GM19468 (cell line): ENCODE measurements at regions not wholly inside any gene's neighbourhood (a gene's known extent, or its start where the extent isn't known, plus 50 kb on each side); places are given as distances from the start of the nearest gene placed in this dataset.
"Not testable (repeated sequence)": the region's sequence is repeated elsewhere in the genome, so short reads cannot be mapped to it uniquely, and the experiment has no call there.

Experiments used
- ATAC-seq: cut with Tn5 transposase; IDR thresholded peaks from one replicate; pipeline ENCODE4 v1.9.1; 2021; ENCODE audit warnings: mild to moderate bottlenecking, moderate library complexity, moderate number of reproducible peaks; ENCODE audit not compliant: unreplicated experiment; ENCODE audit errors: extremely low read depth

GRCh38 chr9:81372628-81373191 lies 316.6 kb downstream of the TLE1 start:
- ATAC-seq = no peak

DNA sequence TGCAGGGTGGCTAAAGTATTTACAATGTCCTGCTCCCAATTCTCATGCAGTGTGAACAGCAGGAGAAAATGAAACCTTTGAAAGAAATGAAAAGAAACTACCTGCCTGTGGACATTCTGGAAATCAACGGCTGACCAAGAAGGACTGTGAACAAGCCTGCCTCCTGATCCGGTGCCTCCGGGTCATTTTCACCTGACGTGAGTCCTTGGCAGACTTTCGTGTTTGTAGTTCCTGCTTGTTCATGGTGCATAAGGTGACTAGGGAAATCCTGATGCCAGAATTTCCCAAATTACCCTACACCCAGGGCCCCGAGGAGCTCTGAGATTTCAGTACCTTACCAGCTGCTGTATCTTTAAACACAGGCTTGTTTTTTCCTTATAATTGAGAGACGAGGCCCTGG lies 317.5 kb downstream of the TLE1 start:
- no peak for ATAC-seq

- no peak for ATAC-seq
Measured at GRCh38 chr9:81370650-81371049, 318.7 kb downstream of the TLE1 start.

DNA sequence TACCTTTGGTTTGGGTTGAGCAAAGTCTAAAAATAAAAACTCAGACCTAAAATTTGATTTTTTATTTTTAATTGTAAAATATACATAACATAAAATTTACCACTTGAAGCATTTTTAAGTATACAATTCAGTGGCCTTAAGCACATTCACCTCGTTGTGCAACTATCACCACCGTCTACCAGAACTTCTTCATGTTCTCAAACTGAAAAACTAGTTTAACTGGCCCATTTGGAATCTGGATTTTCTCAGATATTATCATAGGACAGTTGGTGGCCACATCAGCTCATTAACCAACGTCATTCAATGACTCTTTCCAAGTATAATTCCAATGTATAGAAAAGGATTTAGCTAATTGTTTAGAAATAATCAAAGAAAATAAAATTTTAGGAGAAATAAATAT lies 319.3 kb downstream of the TLE1 start:
- no peak for ATAC-seq

DNA sequence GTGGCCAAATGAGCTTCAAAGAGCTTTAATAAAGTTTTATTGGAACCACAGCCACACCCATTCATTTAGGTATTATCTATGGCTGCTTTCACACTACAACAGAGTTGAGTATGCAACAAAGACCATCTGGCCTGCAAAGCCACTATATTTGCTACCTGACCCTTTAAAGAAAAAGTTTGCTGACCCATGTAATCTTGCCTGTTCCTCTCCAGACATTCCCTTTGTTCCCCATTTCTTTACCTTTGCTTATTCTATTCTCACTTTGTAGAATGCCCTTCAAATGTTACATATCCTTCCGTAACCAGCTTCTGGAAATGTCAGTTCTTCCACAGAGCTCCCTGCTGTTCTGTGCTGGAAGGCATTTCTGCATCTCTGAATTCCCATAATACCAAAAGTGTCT lies 320.2 kb downstream of the TLE1 start:
- ATAC-seq = no peak

DNA sequence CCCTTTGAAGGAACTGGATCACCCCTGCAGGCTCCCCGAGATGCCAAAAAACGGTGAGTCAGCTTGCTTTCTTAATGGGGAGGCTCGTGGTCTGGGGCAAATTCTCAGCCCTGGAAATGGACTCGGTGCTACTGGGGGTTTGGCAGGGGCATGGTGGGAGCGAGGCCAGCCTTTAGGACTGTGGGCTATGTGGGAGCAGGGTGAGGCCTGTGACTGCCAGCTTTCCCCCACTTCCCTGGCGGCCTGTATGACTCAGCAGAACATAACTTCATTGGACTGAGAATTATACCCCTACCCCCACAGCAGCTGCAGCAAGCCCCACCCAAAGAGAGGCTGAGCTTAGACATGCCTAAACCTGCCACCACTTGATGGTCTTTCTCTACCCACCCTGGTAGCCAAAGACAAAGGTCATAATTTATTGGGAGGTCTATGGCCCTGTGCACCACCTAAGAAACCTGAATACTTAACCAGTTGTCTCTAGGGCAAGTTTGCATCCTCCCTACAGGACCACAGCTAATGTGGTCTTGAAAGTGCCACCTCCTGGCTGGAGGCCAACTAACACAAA lies 325.3 kb downstream of the TLE1 start:
- no peak for ATAC-seq

- no peak for ATAC-seq
Measured at GRCh38 chr9:81361296-81361695, 328.1 kb downstream of the TLE1 start.

GRCh38 chr9:81351166-81351565 lies 338.2 kb downstream of the TLE1 start:
- no peak for ATAC-seq

DNA sequence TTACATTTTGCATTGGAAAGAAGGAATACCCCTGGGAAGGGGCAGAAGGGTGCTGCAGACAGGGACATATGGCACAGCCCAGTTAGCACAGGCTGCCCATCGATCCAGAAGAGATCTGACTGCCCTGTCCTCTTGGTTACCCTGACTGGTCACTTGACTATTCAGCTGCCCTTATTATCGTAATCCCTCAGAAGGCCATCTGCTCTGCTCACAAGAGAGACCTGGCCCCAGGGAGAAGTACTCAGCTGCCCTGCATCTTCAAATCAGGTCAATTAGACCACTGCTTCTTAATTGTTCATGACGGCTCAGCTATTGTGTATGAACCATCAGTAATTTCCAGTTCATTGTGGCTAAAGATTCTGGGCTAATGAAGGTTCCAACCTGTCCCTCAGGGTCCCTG lies 345.0 kb downstream of the TLE1 start:
- no peak for ATAC-seq

- no peak for ATAC-seq
Measured at GRCh38 chr9:81335879-81336421, 353.4 kb downstream of the TLE1 start.

GRCh38 chr9:81321551-81321950 lies 367.8 kb downstream of the TLE1 start:
- ATAC-seq = no peak

GRCh38 chr9:81320909-81321482 lies 368.4 kb downstream of the TLE1 start:
- ATAC-seq = no peak

DNA sequence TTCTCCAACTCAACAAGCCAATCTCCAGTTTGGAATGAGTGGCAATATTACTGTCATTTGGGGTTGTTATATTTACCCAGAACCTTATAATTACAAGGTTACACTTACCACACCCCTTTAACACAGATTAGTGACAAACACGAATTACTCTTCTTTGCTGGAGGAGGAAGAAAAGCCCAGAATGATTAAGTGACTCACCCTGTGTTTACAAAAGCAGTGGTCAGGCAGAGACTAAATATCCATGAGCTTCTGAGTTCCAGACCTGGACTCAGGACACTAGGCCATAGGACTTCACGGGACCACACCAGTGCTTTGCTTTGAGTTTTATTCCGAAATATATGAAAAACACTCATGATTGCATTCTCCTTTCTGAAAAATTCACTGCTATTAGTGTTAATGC lies 370.8 kb downstream of the TLE1 start:
- no peak for ATAC-seq

GRCh38 chr9:81317939-81318338 lies 371.4 kb downstream of the TLE1 start:
- ATAC-seq = no peak

GRCh38 chr9:81317223-81317622 lies 372.1 kb downstream of the TLE1 start:
- ATAC-seq = no peak

DNA sequence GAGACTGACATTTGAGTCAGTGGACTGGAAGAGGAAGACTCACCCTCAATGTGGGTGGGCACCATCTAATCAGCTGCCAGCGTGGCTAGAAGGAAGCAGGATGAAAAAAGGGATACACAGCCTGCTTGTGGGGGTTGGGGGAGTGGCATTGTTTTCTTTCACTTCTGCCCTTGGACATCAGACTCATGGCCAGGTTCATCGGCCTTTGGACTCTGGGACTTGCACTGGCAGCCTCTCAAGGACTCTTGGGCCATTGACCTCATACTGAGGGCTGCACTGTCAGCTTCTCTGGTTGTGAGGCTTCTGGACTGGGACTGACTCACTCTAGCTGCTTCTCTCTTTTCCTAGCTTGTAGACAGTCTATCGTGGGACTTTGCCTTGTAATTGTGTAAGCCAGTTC lies 374.9 kb downstream of the TLE1 start:
- ATAC-seq = no peak

DNA sequence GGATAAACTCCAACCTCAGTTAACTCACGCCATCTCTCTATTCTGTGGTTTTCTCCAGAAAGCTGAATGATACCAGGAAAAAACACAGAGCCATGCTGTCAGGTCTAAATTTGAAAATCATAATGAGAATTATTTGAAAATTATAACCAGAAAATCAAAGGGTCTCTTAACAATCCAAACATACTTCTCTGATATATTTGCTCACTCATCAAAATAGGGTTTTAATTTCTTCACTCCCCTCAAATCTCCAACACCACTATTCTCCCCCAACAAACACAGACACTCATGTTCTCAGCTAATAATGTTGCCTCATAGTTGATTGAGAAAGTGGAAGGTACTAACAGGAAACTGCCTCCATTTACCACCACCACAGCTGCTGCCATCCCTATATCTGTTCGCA lies 375.5 kb downstream of the TLE1 start:
- ATAC-seq = no peak

- ATAC-seq = no peak
Measured at GRCh38 chr9:81312346-81312745, 377.0 kb downstream of the TLE1 start.

DNA sequence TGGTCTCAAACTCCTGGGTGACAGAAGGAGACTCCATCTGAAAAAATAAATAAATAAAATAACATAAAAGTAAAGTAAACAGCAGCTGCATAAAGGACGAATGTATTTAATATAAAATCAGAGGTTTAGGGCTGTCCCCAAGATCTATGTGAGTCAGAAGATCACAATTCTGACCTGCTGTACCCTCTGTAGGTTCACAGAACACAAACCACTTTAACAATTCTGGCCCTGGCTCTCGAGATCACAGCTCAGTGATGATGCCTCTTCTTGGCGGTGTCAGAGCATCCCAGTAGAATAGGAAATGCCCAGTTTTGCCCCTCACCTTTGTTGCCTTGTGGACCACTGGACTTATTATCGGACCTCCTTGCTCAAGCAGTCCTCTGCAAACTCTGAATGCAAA lies 380.9 kb downstream of the TLE1 start:
- no peak for ATAC-seq

DNA sequence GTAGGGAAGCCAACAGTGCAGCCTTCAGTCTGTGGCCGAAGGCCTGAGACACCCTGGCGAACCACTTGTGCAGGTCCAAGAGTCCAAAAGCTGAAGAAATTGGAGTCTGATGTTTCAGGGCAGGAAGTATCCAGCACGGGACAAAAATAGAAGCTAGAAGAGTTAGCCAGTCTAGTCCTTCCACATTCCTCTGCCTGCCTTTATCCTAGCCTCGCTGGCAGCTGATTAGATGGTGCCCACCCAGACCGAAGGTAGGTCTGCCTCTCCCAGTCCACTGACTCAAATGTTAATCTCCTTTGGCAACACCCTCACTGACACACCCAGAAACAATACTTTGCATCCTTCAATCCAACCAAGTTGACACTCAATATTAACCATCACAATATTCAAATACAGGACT lies 381.6 kb downstream of the TLE1 start:
- ATAC-seq = not testable (repeated sequence)

- no peak for ATAC-seq
Measured at GRCh38 chr9:81305561-81306182, 383.7 kb downstream of the TLE1 start.

DNA sequence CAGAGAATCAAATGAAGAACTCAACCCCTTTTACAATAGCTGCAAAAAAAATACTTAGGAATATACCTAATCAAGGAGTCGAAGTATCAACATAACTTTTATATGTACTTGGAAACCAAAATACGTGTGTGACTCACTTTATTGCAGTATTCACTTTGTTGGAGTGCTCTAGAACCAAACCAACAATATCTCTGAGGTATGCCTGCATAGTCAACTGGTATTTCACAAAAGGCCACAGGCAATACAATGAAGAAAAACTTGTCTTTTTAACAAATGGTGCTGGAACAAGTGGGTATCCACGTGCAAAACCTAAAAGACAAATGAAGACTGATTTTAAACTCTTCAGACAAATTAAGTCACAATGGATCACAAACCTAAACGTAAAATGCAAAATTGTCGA lies 385.7 kb downstream of the TLE1 start:
- no peak for ATAC-seq
